Cerebellar cortex (tissue), 1 donor: ENCODE measurements at regions not wholly inside any gene's neighbourhood (a gene's known extent, or its start where the extent isn't known, plus 50 kb on each side); places are given as distances from the start of the nearest gene placed in this dataset.
A peak's percentile ranks its signal among the peaks of the same experiment; 100 is the strongest.

ENCODE experiments used
- DNase-seq: peaks from one replicate; pipeline ENCODE4 v3.0.0-alpha.2; 2015; ENCODE audit warnings: low spot score

DNA sequence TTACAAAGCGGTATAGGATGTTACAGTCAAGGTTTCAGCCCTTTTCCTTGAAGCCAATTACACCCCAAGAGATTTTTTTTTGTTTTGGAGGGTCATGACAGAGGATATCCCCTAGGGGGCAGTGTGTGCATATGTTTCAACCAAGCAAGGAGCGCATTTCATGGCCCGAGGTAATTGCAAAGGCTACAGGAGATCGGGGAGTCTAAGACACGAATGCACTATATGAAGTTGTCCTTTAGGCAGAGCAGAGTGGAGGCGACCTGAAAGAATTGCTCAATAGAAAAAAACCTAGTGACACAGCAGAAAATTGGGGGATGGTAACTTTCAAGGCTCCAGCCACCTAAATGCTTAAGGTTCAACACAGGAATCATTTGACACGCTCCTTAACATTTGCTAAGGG, 219.8 kb upstream of the PARD3B start:
- DNase-seq: peak; percentile 63

DNA sequence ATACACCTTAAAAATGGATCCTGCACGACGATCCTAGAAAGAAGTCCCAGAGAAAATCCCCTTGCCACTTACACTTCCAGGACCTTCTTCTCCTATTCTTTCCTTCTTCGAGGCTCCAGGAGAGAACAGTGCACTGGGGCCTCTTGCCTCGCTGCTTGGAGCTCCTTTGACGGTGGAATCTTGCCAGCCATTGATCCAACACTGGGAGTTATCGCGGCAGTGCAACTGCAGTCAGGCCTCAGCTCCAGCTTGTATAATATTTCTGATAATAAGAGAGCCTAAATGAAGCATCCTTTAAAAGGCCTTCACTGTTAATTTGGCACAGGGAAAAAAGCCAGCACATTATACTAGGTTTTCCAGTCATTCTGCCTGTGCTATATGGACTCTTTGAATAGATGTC, 216.9 kb upstream of the PARD3B start:
- no peak for DNase-seq

DNA sequence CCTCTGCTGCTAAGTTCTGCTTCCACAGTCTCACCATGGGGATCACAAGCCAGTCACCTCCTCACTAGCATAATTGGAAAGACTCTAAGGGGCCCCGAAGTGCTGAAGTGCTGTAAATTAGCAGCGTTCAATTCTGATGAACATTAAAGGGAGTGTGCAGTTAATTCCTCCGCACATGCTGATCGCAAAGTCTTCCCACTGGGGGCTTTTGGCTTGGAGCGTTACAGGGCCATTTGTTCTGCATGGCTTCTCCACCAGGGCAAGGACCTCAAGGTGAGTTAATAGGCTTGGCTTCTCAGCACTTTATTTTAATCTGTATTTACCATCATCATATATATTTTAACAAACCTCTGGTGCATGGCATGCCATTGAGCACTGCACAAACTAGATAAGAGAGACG, 216.3 kb upstream of the PARD3B start:
- DNase-seq: no peak

DNA sequence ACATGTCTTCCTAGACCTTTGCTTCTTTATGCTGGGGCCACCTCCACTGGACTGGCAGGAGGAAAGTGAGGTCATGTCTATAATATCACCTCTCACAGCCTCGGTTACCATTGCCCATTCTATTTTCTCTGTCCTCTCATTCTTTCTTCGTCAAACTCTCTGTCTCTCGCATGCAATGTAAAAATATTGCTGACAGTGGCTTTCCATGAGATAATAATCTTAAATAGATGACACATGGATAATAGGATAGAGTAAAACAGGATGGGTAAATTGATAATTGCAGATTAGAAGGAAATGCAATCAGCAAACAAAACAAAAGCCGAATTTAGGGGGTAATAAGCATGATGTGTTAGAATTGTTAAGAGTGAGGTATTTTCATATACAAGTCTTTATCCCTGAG, 215.7 kb upstream of the PARD3B start:
- DNase-seq: no peak

DNA sequence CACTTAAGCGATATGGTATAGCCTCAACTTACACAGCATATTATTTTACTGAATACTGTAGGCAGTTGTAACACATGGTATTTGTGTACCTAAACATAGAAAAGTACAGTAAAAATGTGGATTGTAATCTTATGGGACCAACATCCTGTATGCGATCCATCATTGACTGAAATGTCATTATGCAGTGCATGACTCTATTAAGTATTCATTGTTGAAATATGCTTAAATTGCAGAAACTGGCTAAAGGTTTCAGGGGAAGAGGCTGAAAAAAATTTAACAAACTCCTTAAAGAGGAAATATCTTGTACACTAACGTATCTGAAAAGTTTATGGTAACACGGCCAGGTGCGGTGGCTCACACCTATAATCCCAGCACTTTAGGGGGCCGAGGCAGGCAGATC, 214.1 kb upstream of the PARD3B start:
- DNase-seq: no peak

DNA sequence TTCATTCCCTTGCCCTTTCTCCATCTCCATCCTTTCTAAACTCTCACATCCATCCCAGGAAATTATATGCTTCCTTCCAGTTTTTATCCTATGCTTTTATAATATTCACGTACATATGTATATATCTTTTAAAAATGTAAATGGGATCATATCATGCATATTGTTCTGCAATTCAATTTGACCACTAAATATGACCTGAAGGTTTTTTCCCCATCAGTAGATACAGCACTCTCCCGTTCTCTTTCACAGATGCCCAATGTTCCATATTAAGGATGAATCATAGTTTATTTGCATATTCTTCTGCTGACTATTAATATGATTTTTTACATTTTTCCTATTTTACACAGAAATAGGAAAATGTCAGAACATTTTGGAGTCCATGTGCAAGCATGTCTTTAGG, 213.3 kb upstream of the PARD3B start:
- no peak for DNase-seq

DNA sequence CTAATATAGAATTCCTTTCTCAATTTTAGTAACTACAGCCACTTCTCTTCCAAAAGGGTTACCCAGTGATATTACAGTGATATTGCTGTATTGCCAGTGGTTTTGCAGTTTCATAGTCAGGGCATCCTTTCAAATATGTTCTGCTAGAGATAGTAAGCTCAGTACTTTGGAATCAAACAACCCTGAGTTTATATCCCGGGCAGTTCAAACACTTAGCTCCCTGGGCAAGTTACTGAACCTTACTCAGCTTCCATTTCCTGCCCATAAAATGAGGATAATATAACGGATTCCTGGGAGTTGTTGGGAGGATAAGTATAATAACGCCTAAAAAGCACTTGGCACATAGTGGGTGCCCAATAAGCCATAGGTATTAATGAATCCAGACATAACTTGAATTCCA, 212.6 kb upstream of the PARD3B start:
- DNase-seq: no peak

DNA sequence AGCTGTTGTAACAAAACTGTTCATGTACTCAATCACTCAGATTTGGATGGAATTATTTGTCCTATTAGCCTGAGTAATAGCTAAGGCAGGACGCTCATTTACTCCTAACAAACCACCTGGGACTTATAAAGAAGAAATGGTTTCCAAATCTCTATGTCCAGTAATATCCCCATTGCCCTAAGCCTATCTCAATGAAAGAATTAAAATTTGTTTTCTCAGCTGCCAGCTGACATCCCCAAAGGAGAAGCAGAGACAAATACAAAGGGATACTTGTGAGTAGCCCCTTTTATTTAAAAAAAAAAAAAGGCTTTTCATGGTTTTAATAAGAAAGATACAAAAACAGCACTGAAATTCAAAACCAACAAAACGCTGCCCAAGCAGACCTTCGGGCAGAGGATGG, 211.4 kb upstream of the PARD3B start:
- DNase-seq: no peak

DNA sequence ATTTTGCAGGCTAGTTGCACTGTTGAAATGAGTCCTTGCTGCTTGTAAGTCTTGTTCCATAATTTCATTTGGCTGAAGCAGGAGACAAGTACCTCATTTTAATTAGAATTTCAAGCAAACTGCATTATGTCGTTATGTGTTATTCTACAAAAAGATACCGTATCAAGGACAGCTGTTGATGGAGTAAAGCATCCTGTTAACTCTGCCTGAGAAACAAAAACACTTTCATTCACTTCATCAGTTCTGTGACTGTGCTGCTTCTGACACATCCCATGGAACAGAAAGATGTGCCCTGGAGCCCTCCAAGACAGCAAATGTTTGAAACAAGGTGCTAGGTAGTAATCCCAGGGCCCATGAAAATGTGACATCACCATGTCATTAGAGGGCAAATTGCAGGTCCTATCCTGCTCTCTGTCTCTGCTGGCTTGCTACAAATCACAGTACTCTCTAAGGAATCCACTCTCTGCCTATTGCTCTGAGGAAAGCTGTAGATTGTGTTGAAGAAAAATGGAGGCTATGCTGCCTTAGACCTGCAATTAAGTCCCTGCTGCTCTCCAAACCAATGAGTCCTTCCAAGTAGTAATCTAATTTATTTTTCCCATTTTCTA, 209.7 kb upstream of the PARD3B start:
- DNase-seq: no peak

DNA sequence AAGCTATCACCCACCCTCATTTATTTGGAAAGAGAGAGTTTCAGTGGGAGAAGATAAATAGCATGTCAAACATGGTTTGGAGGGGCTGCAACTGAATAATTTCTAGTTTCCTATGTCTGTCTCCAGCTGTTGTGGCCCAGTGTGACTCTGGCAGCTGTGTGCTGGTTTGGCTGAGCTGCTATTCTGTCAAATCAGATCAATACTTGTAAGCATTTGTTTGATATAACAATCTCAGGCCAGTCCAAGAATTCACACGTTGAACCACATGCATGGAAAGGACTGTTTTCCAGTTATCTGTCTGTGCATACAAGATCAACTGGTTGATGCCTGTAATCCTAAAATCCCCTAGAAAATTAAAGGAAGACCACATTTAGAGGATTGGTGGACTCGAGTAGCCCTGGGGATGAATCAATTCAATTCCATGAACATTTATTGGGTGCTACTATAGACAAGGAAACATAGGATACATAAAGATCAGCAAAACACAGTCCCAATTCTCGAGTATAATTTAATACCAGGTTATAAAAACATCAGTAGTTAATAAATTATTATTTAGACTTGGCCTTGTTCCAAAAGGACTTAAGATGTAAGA, 209.0 kb upstream of the PARD3B start:
- DNase-seq: no peak

DNA sequence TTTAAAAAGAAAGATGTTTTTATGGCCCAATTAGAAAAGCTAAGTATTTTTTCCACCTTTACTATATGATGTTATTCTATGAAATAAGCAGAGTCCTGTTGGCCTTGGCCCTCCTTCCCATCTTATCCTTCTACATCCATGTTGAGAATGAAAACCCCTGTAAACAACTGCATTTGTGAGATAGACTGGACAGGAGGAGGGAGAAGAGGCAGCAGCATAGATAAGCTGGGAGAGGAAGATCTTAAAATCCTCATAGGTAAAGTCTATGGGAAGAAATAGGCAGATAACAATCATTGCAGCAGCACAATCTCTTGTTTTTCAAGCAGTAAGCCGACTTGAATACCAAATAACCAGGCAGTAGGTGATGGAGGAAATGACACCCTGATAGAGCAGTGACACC, 207.6 kb upstream of the PARD3B start:
- no peak for DNase-seq

DNA sequence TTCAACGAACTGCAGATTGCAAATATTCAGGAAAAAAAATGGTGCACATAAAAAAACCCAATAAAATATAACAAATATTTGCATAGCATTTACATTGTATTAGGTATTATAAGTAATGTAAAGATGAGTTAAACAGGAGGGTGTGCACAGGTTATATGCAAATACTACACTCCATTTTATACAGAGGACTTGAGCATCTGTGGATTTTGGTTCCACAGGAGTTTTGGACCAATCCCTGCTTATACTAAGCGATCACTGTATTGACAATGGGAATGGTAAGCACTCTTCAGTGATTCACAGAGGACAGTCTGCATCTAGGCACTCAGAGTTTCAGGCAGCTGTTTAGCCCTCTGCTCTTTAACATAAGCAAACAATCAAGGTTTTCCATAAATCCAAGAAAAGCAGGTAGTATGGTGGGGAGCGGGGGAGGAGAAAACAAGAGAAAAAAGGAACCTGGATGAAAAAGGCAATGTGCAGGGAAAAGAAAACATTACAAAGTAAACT, 206.0 kb upstream of the PARD3B start:
- DNase-seq: no peak

DNA sequence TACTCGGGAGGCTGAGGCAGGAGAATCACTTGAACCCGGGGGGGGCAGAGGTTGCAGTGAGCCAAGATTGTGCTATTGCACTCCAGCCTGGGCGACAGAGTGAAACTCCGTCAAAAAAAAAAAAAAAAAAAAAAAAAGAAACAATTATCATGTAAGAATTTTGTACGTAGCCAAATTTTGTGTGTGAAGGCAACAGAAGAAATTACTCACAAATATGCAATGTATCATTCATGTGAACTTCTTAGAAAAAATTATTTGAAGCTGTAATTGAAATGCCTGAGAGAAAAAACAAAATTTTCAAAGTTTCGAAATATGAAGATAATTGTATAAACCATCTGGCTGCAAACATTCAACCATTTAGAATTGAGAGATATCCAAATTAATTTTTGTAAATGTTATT, 204.8 kb upstream of the PARD3B start:
- DNase-seq: no peak

DNA sequence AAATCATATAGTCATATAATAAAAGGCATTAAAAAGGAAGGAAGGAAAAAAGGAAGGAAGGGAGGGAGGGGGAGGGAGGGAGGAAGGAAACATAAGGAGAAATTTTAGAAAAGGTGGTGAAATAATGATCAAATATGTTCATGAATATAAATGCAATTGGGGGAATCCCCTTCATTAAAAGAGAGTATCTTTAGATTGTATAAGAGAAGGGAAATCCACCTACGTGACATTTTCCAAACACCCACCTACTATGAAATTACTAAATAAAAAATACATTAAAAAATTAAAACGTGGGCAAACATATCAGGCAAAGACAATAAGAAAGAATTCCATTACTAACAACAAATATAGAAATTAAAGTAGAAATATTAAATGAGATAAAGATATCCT, 203.4 kb upstream of the PARD3B start:
- no peak for DNase-seq

DNA sequence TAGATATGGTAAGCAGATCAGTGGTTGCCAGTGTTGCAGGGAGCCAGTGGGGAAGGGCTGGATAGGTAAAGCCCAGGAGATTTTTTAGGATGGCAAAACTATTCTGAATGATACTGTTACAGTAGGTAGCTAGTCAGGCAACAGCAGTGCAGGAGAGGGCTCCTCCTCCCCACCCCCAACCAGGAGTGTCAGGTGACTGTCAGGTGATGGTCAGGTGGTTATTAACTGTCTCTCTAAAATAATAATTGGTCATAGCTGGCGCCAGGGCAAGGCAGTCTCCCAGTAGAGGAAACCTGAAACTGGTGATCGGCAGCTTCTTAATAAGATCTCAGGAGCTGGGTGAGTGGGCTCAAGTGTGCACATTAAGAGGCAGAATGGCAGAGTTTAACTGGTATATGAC, 201.6 kb upstream of the PARD3B start:
- no peak for DNase-seq

DNA sequence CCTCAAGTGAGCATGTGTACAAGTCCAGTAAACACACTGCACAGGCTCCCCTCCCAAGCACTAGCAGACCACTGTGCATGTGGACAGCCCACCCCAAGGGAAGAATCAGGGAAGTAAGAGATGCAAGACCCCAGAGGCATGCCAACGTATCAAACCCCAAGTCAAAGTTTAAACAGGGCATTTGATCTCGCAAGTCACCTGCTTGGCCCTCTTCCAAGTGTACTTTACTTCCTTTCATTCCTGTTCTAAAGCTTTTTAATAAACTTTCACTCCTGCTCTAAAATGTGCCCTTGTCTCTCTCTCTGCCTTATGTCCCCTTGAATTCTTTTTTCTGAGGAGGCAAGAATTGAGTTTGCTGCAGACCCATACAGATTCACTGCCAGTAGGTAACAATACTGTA, 201.2 kb upstream of the PARD3B start:
- no peak for DNase-seq

DNA sequence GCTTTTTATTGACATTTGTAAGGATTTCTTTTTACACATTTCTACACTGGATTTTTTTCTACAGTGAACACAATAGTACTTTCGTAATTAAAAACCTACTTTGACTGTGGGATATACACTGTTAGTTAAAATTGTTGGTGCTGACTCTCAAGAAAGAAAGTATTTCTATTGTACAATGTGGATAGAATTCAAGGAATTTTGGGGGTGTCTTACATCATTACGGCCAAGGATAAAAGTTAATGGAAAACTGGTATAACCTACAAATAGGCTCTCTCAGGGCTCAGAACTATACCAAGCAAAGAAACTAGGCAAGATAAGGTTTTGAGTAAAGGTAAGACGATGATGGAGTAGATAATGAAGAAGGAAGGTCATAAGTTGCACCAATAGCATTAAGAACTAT, 198.4 kb upstream of the PARD3B start:
- no peak for DNase-seq

DNA sequence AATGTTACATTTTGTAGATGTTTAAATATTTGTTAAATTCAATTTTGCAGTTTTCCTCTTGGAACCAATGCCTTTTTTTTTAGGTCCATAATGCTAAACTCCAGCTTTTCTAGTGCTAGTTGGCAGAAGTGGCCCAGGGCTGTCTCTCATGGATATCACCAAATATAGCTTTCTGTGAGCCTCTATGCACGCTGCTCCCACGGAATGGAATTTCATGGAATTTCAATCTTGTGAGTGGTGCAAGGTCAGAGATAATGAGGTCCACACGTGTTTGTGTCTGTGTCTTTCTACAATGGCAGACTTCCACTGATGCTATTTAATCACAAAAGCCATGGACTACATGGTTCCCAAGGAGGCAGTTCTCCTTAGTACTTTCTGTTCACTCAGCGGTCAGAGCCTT, 191.5 kb upstream of the PARD3B start:
- DNase-seq: no peak

DNA sequence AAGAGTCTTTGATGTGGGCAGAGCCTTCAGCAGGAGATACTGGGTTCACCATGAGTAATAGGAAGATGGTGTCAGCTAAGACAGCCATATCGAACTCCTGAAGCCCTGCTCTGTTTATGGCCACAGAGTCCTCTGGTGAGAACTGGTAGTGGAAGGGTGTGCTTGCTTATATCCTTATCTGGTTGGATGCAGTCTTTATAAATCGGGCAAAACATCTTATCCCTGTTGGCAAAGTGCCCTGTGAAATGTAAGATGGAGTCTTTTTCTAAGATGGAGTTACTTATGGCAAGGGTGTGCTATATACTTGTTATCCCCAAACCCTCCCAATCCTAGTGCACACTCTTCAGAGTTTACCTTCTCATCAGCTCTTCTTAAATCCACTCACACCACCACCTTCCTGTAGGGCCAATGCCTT, 190.8 kb upstream of the PARD3B start:
- DNase-seq: no peak

DNA sequence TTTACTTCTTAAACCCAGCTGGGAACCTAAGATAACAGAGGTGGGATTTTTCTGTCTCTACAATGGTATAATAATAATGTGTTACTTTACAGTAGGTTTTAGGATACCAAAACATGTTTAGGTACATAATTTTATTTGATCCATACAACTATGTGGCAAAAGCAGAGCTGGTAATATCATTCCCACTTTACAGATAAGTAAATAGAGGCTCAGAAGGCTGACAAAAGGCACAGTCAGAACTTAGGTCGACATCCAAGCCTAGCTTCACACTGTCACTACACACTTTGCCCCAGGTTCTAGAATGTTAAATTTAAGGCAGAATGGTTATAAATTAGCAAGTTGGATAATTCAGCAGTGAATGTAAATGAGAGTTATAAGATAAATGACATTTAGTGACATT, 189.6 kb upstream of the PARD3B start:
- no peak for DNase-seq

DNA sequence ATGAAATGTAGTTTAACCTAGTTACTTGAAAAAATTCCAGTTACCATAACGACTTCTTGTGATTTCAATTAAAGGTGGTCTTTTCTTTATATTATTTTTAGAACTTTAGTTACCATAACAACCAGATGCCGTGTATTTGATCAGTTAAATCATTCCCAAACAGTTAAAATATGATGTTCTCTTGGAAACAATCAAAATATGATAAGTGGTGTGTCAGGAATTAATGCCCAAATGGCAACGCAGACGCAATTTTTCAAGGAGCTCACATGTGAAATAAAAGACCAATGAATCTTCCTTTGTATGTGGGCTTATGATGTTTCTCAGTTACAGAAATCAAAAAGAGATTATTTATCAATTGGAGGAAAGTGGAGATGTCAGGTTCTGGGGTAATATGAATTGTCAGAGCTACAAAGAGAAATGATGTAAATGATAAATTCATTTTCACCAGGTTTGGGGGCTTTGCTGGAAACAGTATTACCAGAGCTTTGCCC, 189.1 kb upstream of the PARD3B start:
- no peak for DNase-seq

DNA sequence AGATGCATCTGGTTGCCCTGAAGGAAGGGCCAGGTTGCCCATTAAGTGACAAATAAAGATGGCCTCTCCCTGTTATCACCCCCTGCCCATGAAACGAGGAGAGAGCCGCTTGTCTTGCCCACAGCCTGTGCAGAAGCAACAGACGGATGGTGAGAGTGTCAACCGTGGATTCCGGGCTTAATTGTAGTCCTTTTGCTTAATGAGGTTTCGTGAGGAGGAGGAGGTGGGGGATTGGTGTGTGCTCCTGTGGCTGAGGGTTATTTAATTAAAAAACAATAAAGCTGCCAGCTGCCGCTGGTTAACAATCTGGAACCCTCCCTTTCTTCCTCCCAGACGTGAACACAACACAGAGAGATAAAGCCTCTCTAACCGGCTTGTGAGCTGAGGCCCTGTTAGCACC, 188.0 kb upstream of the PARD3B start:
- DNase-seq: no peak

DNA sequence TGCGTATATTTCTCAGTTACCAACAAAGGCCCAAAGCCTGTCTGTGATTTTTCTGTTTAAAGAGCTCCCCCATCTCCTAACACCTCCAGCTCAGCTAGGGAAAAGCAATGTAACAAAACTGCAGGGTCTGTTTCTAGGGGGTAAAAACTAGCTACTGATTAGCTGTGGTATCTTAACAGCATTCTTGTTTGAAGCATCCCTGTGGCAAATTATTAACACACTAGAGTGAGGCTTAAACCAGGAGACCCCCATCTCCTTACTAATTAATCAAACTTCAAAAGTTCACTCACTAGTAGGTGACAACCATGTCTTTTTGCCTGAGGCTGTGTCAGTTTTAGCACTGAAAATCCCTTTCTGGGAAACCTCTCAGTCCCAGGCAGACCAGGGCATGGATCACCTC, 186.2 kb upstream of the PARD3B start:
- DNase-seq: no peak
